COLO668 (cell line): ENCODE measurements at regions not wholly inside any gene's neighbourhood (a gene's known extent, or its start where the extent isn't known, plus 50 kb on each side); places are given as distances from the start of the nearest gene placed in this dataset.
"Not testable (repeated sequence)": the region's sequence is repeated elsewhere in the genome, so short reads cannot be mapped to it uniquely, and the experiment has no call there.

Experiments used
- DNase-seq: peaks from one replicate; lab custom pipeline; 2025; ENCODE audit not compliant: unreplicated experiment; lab: John Stamatoyannopoulos, UW

GRCh38 chr4:34000356-34000755 lies 2244.0 kb downstream of the ARAP2 start:
- DNase-seq: no peak

DNA sequence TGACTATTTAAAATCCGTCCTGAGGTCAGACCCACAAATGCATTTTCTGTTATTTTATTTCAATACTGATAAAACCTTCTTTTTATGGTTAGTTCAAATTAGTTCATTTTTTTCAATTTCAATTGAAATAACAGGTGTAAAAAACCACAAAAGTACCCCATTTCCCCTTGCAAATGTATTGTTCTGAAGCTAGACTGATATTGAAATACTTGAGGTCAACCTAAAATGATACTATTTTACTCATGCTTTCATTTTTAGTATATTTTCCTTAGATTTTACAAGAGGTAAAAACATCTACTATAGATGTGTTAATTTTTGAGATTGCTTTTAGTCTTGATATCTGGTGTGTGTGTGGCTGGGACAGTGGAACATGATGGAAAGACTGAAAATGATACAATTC lies 2237.8 kb downstream of the ARAP2 start:
- not testable (repeated sequence) for DNase-seq

DNA sequence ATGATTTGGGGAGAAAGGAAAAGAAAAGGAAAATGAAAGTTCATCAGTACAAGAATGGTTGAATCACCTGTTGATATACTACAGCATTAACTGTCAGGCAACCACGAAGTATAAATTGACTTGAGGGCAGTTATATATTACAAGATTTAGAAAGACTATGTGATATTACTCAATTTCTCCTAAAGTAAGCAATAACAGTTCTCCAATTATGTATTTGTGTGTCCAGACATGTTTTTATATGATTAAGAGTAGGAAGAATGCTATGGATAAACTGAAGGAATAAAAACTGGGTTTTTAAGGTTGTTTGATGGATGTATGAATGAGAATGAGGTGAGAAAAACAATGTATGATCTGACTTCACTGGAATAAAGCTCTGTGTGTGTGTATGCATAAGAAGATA lies 2234.4 kb downstream of the ARAP2 start:
- no peak for DNase-seq

- DNase-seq: no peak
Measured at GRCh38 chr4:34010751-34011519, 2233.4 kb downstream of the ARAP2 start.

DNA sequence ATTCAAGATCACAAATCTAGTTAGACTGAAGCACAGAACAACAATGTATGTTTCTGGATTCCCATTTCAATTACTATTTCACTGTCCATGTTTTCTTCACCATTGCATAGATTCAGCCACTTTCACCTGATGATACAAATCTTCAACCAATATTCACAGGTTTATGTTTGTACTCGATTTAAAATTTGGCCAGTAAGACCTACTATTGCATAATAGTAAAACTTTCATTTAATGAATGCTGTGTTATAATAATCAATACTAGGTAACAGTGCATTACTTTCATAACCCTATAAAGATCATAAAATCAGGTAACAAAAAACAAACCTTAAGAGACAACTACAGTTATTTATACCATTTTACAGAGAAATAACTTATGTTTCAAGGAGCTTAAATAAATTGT lies 2209.1 kb downstream of the ARAP2 start:
- no peak for DNase-seq

DNA sequence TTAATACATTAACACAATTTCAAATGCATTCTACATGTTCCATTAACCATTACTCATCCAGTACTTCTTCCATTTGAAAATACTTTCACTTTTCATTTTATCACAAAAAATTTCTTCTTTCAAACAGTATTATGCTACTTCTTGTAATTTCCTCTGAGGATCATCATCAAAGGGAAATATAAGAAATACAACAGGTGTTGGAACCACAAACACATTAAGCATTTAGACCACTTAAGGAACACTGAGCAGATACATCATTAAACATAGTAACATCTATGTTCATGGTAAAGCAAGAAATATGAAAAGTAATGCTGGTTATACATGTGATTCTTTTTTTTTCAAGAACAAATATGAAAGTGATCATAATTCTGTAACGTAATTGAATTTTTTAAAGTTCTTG lies 2207.0 kb downstream of the ARAP2 start:
- DNase-seq: no peak

DNA sequence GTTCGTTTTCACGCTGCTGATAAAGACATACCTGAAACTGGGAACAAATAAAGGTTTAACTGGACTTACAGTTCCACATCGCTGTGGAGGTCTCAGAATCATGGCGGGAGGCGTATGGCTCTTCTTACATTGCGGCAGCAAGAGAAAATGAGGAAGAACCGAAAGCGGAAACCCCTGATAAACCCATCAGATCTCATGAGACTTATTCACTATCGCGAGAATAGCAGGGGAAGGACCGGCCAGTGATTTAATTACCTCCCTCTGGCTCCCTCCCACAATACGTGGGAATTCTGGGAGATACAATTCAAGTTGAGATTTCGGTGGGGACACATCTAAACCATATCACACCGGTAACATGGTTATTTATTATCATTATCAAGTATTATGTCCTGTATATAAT lies 2204.5 kb downstream of the ARAP2 start:
- no peak for DNase-seq

- no peak for DNase-seq
Measured at GRCh38 chr4:34043131-34043530, 2201.2 kb downstream of the ARAP2 start.

DNA sequence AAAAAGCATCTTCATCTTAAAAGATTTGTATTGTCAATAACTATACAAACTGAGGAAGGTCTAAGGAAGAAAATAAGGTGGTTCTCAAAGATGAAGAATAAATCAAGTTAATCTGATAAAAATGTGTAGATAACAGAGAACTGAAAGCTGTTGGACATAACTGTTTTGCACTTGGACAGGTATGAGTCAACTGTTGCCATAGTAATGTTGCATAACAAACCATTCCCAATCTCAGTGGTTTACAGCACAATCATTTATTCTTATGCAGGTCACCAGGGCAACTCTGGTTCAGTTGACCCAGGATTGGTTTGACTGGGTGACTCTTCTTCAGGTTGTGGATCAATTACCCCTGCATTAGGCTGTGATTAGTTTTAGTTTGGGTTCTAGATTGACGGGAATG lies 2197.7 kb downstream of the ARAP2 start:
- DNase-seq: no peak

DNA sequence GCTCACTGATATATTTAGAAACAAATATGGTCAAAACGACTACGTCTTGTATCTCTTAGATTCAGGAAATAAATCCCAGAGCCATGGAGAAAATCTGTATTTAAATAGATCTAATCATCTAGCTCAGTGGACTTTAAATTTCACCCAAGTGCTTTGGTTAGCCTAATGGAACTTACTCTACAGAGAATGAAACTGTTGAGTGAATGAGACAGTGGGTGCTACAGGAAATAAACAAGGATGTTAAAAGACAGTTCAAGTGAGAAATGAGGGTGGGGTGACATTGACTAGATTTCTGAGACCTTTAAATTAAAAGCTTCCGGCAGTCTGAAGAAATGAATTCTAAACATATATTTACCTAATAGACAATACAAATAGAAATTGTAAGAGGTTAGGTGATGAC lies 2197.0 kb downstream of the ARAP2 start:
- DNase-seq: no peak

DNA sequence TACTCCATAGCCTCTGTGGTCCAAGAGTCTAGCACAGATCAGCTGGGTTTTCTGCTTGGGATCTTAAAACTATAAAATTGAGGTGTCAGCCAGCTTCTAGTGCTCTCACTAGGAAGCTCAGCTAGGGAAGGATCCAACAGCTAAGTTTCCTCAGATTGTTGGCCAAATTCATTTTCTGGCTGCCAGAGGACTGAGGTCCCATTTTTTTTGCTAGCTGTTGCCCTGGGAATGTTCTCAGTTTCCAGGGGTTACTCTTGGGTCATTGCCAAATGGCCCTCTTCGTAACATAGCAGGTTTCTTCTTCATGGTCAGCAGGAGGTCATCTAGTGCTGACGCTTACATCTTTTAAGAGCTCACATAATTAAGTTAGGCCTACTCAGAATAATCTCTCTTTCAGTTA lies 2178.2 kb downstream of the ARAP2 start:
- no peak for DNase-seq

DNA sequence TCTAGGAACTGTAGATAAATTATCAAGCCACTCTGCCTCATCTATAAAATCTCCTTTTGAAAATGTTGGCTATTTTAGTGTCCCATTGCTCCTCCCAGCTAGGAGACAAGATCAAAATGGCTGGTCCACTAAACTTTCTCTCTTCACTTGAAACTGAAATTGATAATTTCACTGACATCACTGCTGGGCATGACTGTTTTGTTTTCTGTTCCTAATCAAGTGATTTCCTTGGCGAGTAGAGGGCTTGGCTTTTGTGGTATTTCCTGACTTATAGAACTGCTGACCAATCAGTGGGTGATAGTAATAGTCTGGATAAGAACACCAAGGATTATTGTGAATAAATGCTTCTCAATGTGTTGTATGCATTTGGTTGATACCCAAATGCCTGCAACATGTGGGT lies 2152.9 kb downstream of the ARAP2 start:
- no peak for DNase-seq

GRCh38 chr4:34094114-34094513 lies 2150.2 kb downstream of the ARAP2 start:
- DNase-seq: no peak

DNA sequence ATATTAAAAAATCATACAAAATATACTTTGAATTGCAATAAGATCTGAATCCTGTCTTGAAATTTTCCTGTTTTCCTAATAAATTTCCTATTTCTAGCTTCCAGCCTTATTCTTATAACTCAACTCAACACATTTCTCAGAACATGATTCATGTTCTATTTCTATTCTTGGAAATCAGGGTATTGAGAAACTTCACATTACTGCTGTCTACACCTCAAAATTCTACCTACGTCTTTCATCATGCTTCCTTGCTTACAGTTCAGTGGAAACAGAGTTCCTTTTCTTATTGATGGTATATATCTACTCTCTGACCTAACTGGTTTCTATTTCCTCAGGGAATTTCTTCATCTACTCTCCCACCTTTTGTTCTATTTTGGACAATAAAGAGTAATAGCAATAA lies 2139.0 kb downstream of the ARAP2 start:
- no peak for DNase-seq

GRCh38 chr4:34108391-34108790 lies 2135.9 kb downstream of the ARAP2 start:
- no peak for DNase-seq

- no peak for DNase-seq
Measured at GRCh38 chr4:34112573-34112972, 2131.7 kb downstream of the ARAP2 start.

DNA sequence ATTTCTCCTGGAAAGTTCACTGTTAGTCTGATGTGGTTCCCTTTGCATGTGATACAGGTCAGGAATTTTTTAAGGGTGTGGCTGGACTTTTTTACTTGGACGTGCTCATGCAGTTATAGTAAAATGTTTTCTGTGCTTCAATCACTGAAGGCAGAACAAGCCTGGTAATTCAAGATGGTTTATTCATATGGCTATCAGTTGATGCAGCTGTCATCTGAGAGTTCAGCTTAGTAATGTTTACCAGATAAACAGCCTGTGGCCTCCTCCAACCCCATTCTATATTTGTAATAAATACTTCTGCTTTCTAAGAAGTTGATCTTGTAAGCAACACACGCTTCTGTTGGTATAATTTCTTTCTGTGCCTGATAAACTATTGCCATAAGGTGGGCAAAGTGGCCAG lies 2105.9 kb downstream of the ARAP2 start:
- DNase-seq: no peak

DNA sequence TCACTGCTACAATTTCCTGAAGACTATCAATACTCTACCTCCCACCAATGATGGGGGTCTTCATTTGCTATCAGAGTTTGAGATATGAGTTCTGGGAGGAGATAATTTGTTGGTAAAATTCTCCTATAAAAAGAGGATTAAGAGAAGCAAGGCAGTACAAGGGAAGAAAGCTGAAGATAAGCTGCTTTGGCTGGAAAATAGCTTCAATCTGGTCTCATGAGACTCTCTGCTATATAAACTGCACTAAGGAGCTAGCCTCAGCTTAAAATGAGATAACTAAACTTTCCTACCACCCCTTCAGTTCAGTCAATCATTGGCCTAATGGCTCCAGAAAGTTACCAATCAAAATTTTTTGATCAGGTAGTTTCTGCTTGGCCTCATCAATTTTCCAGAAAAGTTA lies 2105.0 kb downstream of the ARAP2 start:
- no peak for DNase-seq

DNA sequence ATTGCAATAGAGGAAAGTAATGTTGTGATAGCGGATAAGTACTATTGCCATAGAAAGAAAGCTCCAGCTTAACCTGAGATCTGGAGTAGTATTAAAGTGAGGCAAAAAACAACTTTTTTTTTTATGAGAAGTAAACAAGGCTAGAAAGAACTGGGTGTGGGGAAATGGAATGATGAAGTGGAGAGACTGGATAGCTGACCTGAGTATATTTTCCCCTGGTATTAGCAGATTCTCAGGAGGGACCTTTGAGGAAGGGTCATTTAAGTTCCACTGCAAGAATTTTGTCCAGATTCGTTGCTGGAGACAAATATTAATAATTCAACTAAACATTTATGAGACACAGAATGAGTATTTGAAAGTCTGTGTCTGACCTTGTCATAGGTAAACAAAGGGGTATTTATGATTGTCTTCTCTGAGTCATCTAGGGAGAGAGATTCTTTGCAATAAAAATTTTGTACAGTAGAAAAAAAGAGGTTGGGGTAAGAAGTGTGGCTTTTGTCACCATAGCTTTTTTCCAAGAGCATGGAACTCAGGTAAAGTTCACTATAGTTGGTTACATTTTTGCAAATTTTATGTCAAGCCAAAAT lies 2095.9 kb downstream of the ARAP2 start:
- no peak for DNase-seq

GRCh38 chr4:34157547-34157946 lies 2086.8 kb downstream of the ARAP2 start:
- no peak for DNase-seq

DNA sequence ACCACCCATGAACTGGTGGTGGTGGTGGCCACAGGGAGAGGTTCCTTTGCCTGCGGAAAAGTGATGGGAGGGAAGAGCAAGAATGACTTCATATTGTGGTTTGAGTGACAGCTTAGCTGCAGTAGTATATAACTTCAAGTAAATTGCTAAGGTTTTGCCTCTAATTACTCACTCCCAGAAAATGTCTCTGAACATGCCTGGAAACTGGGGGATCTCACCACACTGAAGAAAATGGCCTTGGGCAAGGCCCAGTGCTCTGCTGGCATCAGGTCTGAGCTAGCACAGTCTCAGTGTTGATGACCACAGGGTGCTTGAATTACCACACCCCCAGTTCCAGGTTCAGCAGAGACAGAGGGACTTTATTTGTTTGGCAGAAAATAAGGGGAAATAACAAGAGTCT lies 2085.4 kb downstream of the ARAP2 start:
- no peak for DNase-seq

DNA sequence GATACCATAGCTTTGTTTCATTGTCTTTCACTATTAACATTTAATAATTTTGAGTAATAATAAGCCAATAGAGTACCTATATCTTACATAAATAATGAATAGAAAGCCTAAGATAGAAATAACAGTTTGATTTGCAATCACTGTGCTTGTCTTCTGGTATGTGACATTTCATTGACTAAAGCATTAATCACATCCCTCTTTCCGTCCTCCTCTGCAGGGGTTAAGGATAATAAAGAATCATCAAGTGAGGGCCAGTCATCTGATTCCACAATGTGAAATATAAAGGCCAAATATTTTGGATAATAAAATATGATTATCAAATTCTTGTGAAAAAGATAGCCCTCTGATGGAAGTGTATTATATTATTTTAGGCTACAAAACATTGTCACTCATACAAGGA lies 2073.4 kb downstream of the ARAP2 start:
- DNase-seq: no peak

DNA sequence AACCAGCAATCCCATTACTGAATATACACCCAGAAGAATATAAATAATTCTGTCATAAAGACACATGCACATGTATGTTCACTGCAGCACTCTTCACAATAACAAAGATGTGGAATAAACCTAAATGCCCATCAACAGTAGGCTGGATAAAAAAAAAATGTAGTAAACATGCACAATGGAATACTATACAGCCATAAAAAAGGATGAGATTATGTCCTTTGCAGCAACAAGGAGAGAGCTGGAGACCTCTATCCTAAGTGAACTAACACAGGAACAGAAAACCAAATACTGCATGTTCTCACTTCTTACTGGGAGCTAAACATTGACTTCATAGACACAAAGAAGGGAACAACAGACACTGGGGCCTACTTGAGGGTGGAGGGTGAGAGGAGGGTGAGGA lies 2067.7 kb downstream of the ARAP2 start:
- no peak for DNase-seq
